ENCODE measurements at regions not wholly inside any gene's neighbourhood (a gene's known extent, or its start where the extent isn't known, plus 50 kb on each side); places are given as distances from the start of the nearest gene placed in this dataset.

GRCh38 chr4:3832536-3833220 lies 66.5 kb downstream of the ADRA2C start:
- CTCF ChIA-PET = no interaction called here
- POLR2A ChIA-PET = no interaction called here
- Histone ChIP-seq H3K4me3 (ENCODE audit: low read depth, low read length) (no peak overlapping the region), H3K36me3 (ENCODE audit: control insufficient read depth, insufficient read depth, low read length) (no peaks in the 10 kb centered on the region), H3K27me3 (ENCODE audit: control insufficient read depth, insufficient read depth, low read length) (peaks cover 6% of the 10 kb centered on the region)
- DNase-seq (ENCODE audit: low read depth) = no peak
- no peak for TF ChIP-seq CTCF (IDR thresholded peaks at IDR 0.05; ENCODE audit: insufficient read depth, low read depth, low read length)

- H3K27me3 ChIP-seq (ENCODE audit: control insufficient read depth, insufficient read depth, low read length) = peaks cover 6% of the 10 kb centered on the region
- ChIA-PET POLR2A (no interaction called here), CTCF (no interaction called here)
- no peak overlapping the region for H3K4me3 ChIP-seq (ENCODE audit: low read depth, low read length)
- no peaks in the 10 kb centered on the region for H3K36me3 ChIP-seq (ENCODE audit: control insufficient read depth, insufficient read depth, low read length)
- TF ChIP-seq CTCF (IDR thresholded peaks at IDR 0.05; ENCODE audit: insufficient read depth, low read depth, low read length) = no peak
- no peak for DNase-seq (ENCODE audit: low read depth)
Measured at GRCh38 chr4:3833326-3833989, 67.3 kb downstream of the ADRA2C start.

- no peaks in the 10 kb centered on the region for H3K36me3 ChIP-seq (ENCODE audit: control insufficient read depth, insufficient read depth, low read length)
- no peak for TF ChIP-seq CTCF (IDR thresholded peaks at IDR 0.05; ENCODE audit: insufficient read depth, low read depth, low read length)
- ChIA-PET POLR2A (no interaction called here), CTCF (no interaction called here)
- no peak overlapping the region for H3K4me3 ChIP-seq (ENCODE audit: low read depth, low read length)
- H3K27me3 ChIP-seq (ENCODE audit: control insufficient read depth, insufficient read depth, low read length) = peaks cover 4% of the 10 kb centered on the region; the same call in 1 of the 2 replicates
- no peak for DNase-seq (ENCODE audit: low read depth)
Measured at GRCh38 chr4:3834186-3834662, 68.0 kb downstream of the ADRA2C start.

DNA sequence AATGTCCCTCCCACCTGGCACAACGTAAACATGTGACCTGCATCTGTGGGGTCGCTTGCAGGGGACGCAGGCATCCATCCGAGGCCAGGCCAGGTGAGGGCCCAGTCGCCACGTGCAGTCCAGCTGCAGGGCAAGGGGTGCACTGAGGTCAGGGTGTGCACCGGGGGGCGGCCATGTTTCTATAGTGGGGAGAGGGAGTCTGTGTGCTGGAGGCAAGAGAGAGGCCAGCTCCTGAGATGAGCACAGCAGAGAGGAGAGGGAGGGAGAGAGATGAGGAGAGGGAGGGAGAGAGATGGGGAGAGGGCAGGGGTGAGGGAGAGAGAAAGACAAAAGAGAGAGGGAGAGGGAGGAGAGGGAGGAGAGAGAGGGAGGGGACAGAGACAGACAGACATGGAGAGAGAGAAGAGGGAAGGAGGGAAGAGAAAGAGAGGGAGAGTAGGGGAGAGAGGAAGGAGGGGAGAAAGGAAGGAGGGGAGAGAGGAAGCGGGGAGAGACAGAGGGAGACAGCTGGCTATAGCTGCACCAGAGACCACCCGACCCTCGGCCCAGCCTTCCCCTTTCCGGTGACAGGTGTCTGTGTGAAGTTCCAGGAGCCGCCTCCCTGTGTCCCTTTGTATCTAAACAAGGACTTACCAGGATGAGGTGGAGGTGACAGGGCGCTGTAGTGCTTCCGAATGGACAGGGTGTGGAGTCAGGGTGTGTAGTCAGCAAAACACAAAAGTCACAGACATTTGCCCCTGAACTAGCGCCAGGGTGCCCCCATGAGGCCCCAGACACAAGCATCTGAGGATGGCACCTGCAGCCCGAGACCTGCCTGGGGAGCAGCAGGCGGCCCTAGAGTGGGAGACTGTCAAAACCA lies 68.7 kb downstream of the ADRA2C start:
- ChIA-PET POLR2A (no interaction called here), CTCF (no interaction called here)
- Histone ChIP-seq H3K4me3 (ENCODE audit: low read depth, low read length) (no peak overlapping the region), H3K36me3 (ENCODE audit: control insufficient read depth, insufficient read depth, low read length) (no peaks in the 10 kb centered on the region), H3K27me3 (ENCODE audit: control insufficient read depth, insufficient read depth, low read length) (peaks cover 4% of the 10 kb centered on the region; the same call in 1 of the 2 replicates)
- TF ChIP-seq CTCF (IDR thresholded peaks at IDR 0.05; ENCODE audit: insufficient read depth, low read depth, low read length) = no peak
- DNase-seq (ENCODE audit: low read depth) = no peak
